ENCODE measurements at regions not wholly inside any gene's neighbourhood (a gene's known extent, or its start where the extent isn't known, plus 50 kb on each side); places are given as distances from the start of the nearest gene placed in this dataset.

GRCh38 chr15:100714034-100714748 lies 111.8 kb downstream of the ASB7 start:
- H4K91ac ChIP-seq (replicated peaks; ENCODE audit: insufficient read length, low read length) = no peak overlapping the region
- H3K18ac ChIP-seq (ENCODE audit: extremely low read depth, low read length) = no peak overlapping the region
- no peak overlapping the region for H4K5ac ChIP-seq (ENCODE audit: insufficient read length, low read depth, low read length)
- no peak overlapping the region for H3K23ac ChIP-seq (ENCODE audit: insufficient read length)
- H3K4ac ChIP-seq (replicated peaks; ENCODE audit: insufficient read length, low read depth, low read length) = no peak overlapping the region
- H2BK5ac ChIP-seq (ENCODE audit: low read depth, low read length) = peak overlapping the region; percentile 60; the same call in 1 of the 2 replicates
- H3K4me1 ChIP-seq (replicated peaks in 1 of 4; ENCODE audit: control insufficient read depth in 3 of 4, insufficient read depth in 4 of 4, low read length in 3 of 4) = peaks cover 0 to 4% (median 1%) of the 10 kb centered on the region in 4 experiments; a peak in 2 of 7 replicates
- H4K8ac ChIP-seq (ENCODE audit: extremely low read depth, insufficient read depth, low read length) = no peak overlapping the region; the same call in 1 of the 2 replicates
- H4K20me1 ChIP-seq (replicated peaks in 1 of 2; ENCODE audit: control insufficient read depth in 1 of 2, insufficient read depth in 2 of 2, low read length in 2 of 2) = no peaks in the 10 kb centered on the region
- no peak overlapping the region for H2BK15ac ChIP-seq (ENCODE audit: low read length)
- no peak for FAIRE-seq
- H3K4me3 ChIP-seq (ENCODE audit: extremely low read depth in 1 of 4, insufficient read depth in 2 of 4, low read depth in 3 of 4, low read length in 4 of 4) = no peak overlapping the region
- 0 out of 2 replicates have a peak overlapping the region, but pooled peaks have one; percentile 9 for H2BK12ac ChIP-seq (ENCODE audit: low read depth, low read length)
- H3K4me2 ChIP-seq (ENCODE audit: insufficient read depth in 1 of 2, low read depth in 2 of 2, low read length in 2 of 2) = no peak overlapping the region
- H3K79me1 ChIP-seq (ENCODE audit: low read depth, low read length) = no peaks in the 10 kb centered on the region
- CTCF ChIA-PET (ENCODE audit: partially characterized antibody) = interaction anchor here (0.9 to 1.2 kb wide), 4 partner anchors 20 to 135 kb away, joined by 3 to 4 read pairs (median 3); no protein-coding TSS in a partner anchor
- H3K79me2 ChIP-seq (ENCODE audit: control insufficient read depth in 1 of 2, insufficient read depth in 2 of 2, low read length in 2 of 2) = no peaks in the 10 kb centered on the region
- peaks cover 0 to 6% of the 10 kb centered on the region in 2 experiments; a peak in 2 of 4 replicates for H3K9me3 ChIP-seq (ENCODE audit: insufficient read depth in 2 of 2, low read depth in 1 of 2, low read length in 1 of 2)
- H2BK20ac ChIP-seq (ENCODE audit: low read length) = no peak overlapping the region
- H3K23me2 ChIP-seq (ENCODE audit: low read depth, low read length) = peaks cover 8% of the 10 kb centered on the region; the same call in 1 of the 2 replicates
- H2BK120ac ChIP-seq (replicated peaks; ENCODE audit: low read depth, low read length) = no peak overlapping the region
- H3K14ac ChIP-seq (ENCODE audit: insufficient read length) = no peak overlapping the region
- H3K27me3 ChIP-seq (replicated peaks in 1 of 4; ENCODE audit: control insufficient read depth in 3 of 4, extremely low read depth in 1 of 4, insufficient read depth in 3 of 4, low read length in 3 of 4) = no peaks in the 10 kb centered on the region
- 86% methylated on average over 13 of the region's 13 CpGs; no CpG with 5 or more reads in 1 of the 2 experiments for WGBS, 2 experiments (ENCODE audit: extremely low coverage in 1 of 2, insufficient coverage in 1 of 2, insufficient read length in 1 of 2, insufficient replicate concordance in 2 of 2, low coverage in 1 of 2, low lambda C conversion rate in 2 of 2, missing lambda C conversion rate in 1 of 2)
- H3K9ac ChIP-seq (replicated peaks in 1 of 4; ENCODE audit: extremely low read depth in 1 of 4, low read depth in 3 of 4, low read length in 3 of 4) = no peak overlapping the region
- no peak overlapping the region for H2AFZ ChIP-seq (ENCODE audit: low read length)
- H2AK5ac ChIP-seq (ENCODE audit: low read depth, low read length) = no peak overlapping the region
- no peaks in the 10 kb centered on the region for H3K36me3 ChIP-seq (ENCODE audit: control insufficient read depth in 2 of 4, insufficient read depth in 4 of 4, low read length in 3 of 4)
- H3K56ac ChIP-seq (replicated peaks; ENCODE audit: insufficient read length, low read depth, low read length) = no peak overlapping the region
- DNase-seq (ENCODE audit: low read depth in 1 of 2, low spot score in 2 of 2) = no peak
- no peak overlapping the region for H3K27ac ChIP-seq (ENCODE audit: low read depth, low read length)
- POLR2A ChIA-PET (ENCODE audit: partially characterized antibody) = no interaction called here
- no peak for TF ChIP-seq JUND (IDR thresholded peaks at IDR 0.05; ENCODE audit: low read length)
- no peak for TF ChIP-seq KDM5A (IDR thresholded peaks at IDR 0.05; ENCODE audit: low read length)
- no peak for TF ChIP-seq RNF2 (IDR thresholded peaks at IDR 0.05; ENCODE audit: borderline replicate concordance, low read depth, low read length, missing control alignments, poor library complexity, severe bottlenecking)
- TF ChIP-seq RFX5 (IDR thresholded peaks at IDR 0.05; ENCODE audit: borderline replicate concordance, low read depth, low read length) = no peak
- TF ChIP-seq HDAC2 (IDR thresholded peaks at IDR 0.05; ENCODE audit: borderline replicate concordance in 1 of 2, low read depth in 2 of 2, low read length in 2 of 2) = no peak
- no peak for TF ChIP-seq SIRT6 (IDR thresholded peaks at IDR 0.05; ENCODE audit: low read length)
- TF ChIP-seq TEAD4 (IDR thresholded peaks at IDR 0.05; ENCODE audit: low read depth, low read length) = no peak
- no peak for TF ChIP-seq SP2 (IDR thresholded peaks at IDR 0.05; ENCODE audit: low read length)
- no peak for TF ChIP-seq JUN (IDR thresholded peaks at IDR 0.05; ENCODE audit: low read depth, low read length)
- no peak for TF ChIP-seq ASH2L (IDR thresholded peaks at IDR 0.05; ENCODE audit: low read length)
- TF ChIP-seq RAD21 (IDR thresholded peaks at IDR 0.05 in 1 of 2, conservative IDR thresholded peaks at IDR 0.05 in 1 of 2; ENCODE audit: low read depth in 2 of 2, low read length in 2 of 2) = no peak
- no peak for TF ChIP-seq EP300 (IDR thresholded peaks at IDR 0.05; ENCODE audit: borderline replicate concordance in 1 of 2, low read depth in 2 of 2, low read length in 2 of 2)

Data from H1 (cell line).